Breast epithelium (tissue), 3 donors: ENCODE measurements at regions not wholly inside any gene's neighbourhood (a gene's known extent, or its start where the extent isn't known, plus 50 kb on each side); places are given as distances from the start of the nearest gene placed in this dataset.
"Not testable (repeated sequence)": the region's sequence is repeated elsewhere in the genome, so short reads cannot be mapped to it uniquely, and the experiment has no call there.

Source experiments
- CTCF ChIP-seq, 3 donors: fragments of 450-650 bp; IDR thresholded peaks; one replicate each; pipeline ENCODE4 v1.5.1; 2016 to 2017; ENCODE audit warnings: antibody characterized with exemption in 3 of 3, mild to moderate bottlenecking in 3 of 3, moderate library complexity in 3 of 3
- POLR2A ChIP-seq: fragments of 450-650 bp; IDR thresholded peaks from one replicate; pipeline ENCODE4 v1.6.1; 2016; ENCODE audit warnings: antibody characterized with exemption, mild to moderate bottlenecking, moderate library complexity
- POLR2AphosphoS5 ChIP-seq, 3 donors: sonication (generic); formaldehyde crosslinking; IDR thresholded peaks; one replicate each; pipeline ENCODE4 v1.6.1; 2017; ENCODE audit warnings: antibody characterized with exemption in 3 of 3

DNA sequence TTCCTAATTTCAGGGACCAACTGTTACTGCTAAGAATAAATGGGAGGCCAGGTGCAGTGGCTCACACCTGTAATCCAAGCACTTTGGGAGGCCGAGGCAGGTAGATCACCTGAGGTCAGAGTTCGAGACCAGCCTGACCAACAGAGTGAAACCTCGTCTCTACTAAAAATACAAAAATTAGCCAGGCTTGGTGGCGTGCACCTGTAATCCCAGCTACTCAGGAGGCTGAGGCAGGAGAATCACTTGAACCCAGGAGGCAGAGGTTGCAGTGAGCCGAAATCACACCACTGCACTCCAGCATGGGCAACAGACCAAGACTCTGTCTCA lies 95.6 kb upstream of the CHD2 start:
- not testable (repeated sequence) for TF ChIP-seq CTCF (IDR thresholded peaks at IDR 0.05); POLR2A; POLR2AphosphoS5 (IDR thresholded peaks at IDR 0.05)
